H1 (cell line): ENCODE measurements at regions not wholly inside any gene's neighbourhood (a gene's known extent, or its start where the extent isn't known, plus 50 kb on each side); places are given as distances from the start of the nearest gene placed in this dataset.

ENCODE experiments used
- ASH2L ChIP-seq: fragments of 200-600, 300-600 bp; sonication (generic); IDR thresholded peaks from one replicate; pipeline ENCODE4 v1.7.1; 2017; ENCODE audit warnings: low read length
- BACH1 ChIP-seq: IDR thresholded peaks from 2 replicates; pipeline ENCODE4 v1.6.1; 2012; ENCODE audit warnings: low read length, improper control_type of control experiment
- CHD1 ChIP-seq: IDR thresholded peaks from 2 replicates; pipeline ENCODE4 v1.6.1; 2012; ENCODE audit warnings: low read depth, low read length, improper control_type of control experiment
- CTBP2 ChIP-seq: IDR thresholded peaks from 2 replicates; pipeline ENCODE4 v1.7.0; 2011; ENCODE audit warnings: borderline replicate concordance, mild to moderate bottlenecking, moderate library complexity, mixed read lengths, low read length; ENCODE audit not compliant: insufficient read depth, insufficient read length
- FOSL1 ChIP-seq: IDR thresholded peaks from 2 replicates; pipeline ENCODE4 v1.6.1; 2011; ENCODE audit warnings: mild to moderate bottlenecking, low read depth, low read length, moderate library complexity; ENCODE audit not compliant: insufficient read depth
- HDAC6 ChIP-seq: IDR thresholded peaks from one replicate; pipeline ENCODE4 v1.7.1; 2012; ENCODE audit warnings: low read depth, mild to moderate bottlenecking, inconsistent platforms, low read length, moderate library complexity
- KDM4A ChIP-seq: IDR thresholded peaks from one replicate; pipeline ENCODE4 v1.7.1; 2012; ENCODE audit warnings: low read depth, mild to moderate bottlenecking, moderate library complexity, low read length, inconsistent platforms; ENCODE audit not compliant: severe bottlenecking
- RAD21 ChIP-seq, 2 experiments: IDR thresholded peaks in 1 of 2; conservative IDR thresholded peaks in 1 of 2; 2 replicates each; pipeline ENCODE4 v1.6.1; 2011; ENCODE audit warnings: low read depth in 2 of 2, low read length in 2 of 2, improper control_type of control experiment in 1 of 2, inconsistent platforms in 1 of 2, mild to moderate bottlenecking in 1 of 2, moderate library complexity in 1 of 2
- SIN3A ChIP-seq, 2 experiments: IDR thresholded peaks in 1 of 2; conservative IDR thresholded peaks in 1 of 2; 2 replicates each; pipeline ENCODE4 v1.6.1; 2011 to 2012; ENCODE audit warnings: low read length in 2 of 2, improper control_type of control experiment in 1 of 2, low read depth in 1 of 2, mild to moderate bottlenecking in 1 of 2
- SUZ12 ChIP-seq: fragments of 200-600 bp; sonication (generic); IDR thresholded peaks from 2 replicates; pipeline ENCODE4 v1.6.1; 2012; ENCODE audit warnings: mild to moderate bottlenecking, inconsistent platforms, low read length, moderate library complexity, mixed read lengths
- TEAD4 ChIP-seq: IDR thresholded peaks from 2 replicates; pipeline ENCODE4 v1.6.1; 2012; ENCODE audit warnings: low read depth, low read length, inconsistent platforms, mixed read lengths
- TF ChIP-seq, protein P1 (sequence below): fragments of 300-600 bp; sonication (generic); IDR thresholded peaks from 2 replicates; pipeline ENCODE4 v1.7.1; 2012; ENCODE audit warnings: low read length, moderate library complexity, mild to moderate bottlenecking, inconsistent platforms; ENCODE audit not compliant: insufficient replicate concordance

DNA sequence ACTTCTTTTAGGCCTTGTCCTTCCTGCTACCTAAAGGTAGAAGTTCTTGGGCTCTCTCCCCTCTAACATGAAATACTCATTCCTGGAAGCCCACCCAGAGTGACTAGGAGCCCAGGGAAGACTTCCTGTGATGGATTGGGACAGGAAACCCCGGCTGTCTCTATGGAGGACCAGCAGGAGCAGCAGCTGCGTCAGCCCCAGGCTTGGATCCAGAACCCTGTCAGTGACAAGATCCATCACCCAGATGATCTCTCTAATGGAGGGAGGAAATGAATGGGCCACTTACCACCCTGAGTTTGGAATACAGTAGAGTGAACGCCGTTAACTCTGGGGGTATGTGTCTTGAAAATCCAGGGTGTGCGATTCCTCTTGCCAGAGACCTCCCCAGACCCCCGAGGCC lies 195.7 kb upstream of the WSCD1 start (continued):
- TF ChIP-seq, protein P1, sequence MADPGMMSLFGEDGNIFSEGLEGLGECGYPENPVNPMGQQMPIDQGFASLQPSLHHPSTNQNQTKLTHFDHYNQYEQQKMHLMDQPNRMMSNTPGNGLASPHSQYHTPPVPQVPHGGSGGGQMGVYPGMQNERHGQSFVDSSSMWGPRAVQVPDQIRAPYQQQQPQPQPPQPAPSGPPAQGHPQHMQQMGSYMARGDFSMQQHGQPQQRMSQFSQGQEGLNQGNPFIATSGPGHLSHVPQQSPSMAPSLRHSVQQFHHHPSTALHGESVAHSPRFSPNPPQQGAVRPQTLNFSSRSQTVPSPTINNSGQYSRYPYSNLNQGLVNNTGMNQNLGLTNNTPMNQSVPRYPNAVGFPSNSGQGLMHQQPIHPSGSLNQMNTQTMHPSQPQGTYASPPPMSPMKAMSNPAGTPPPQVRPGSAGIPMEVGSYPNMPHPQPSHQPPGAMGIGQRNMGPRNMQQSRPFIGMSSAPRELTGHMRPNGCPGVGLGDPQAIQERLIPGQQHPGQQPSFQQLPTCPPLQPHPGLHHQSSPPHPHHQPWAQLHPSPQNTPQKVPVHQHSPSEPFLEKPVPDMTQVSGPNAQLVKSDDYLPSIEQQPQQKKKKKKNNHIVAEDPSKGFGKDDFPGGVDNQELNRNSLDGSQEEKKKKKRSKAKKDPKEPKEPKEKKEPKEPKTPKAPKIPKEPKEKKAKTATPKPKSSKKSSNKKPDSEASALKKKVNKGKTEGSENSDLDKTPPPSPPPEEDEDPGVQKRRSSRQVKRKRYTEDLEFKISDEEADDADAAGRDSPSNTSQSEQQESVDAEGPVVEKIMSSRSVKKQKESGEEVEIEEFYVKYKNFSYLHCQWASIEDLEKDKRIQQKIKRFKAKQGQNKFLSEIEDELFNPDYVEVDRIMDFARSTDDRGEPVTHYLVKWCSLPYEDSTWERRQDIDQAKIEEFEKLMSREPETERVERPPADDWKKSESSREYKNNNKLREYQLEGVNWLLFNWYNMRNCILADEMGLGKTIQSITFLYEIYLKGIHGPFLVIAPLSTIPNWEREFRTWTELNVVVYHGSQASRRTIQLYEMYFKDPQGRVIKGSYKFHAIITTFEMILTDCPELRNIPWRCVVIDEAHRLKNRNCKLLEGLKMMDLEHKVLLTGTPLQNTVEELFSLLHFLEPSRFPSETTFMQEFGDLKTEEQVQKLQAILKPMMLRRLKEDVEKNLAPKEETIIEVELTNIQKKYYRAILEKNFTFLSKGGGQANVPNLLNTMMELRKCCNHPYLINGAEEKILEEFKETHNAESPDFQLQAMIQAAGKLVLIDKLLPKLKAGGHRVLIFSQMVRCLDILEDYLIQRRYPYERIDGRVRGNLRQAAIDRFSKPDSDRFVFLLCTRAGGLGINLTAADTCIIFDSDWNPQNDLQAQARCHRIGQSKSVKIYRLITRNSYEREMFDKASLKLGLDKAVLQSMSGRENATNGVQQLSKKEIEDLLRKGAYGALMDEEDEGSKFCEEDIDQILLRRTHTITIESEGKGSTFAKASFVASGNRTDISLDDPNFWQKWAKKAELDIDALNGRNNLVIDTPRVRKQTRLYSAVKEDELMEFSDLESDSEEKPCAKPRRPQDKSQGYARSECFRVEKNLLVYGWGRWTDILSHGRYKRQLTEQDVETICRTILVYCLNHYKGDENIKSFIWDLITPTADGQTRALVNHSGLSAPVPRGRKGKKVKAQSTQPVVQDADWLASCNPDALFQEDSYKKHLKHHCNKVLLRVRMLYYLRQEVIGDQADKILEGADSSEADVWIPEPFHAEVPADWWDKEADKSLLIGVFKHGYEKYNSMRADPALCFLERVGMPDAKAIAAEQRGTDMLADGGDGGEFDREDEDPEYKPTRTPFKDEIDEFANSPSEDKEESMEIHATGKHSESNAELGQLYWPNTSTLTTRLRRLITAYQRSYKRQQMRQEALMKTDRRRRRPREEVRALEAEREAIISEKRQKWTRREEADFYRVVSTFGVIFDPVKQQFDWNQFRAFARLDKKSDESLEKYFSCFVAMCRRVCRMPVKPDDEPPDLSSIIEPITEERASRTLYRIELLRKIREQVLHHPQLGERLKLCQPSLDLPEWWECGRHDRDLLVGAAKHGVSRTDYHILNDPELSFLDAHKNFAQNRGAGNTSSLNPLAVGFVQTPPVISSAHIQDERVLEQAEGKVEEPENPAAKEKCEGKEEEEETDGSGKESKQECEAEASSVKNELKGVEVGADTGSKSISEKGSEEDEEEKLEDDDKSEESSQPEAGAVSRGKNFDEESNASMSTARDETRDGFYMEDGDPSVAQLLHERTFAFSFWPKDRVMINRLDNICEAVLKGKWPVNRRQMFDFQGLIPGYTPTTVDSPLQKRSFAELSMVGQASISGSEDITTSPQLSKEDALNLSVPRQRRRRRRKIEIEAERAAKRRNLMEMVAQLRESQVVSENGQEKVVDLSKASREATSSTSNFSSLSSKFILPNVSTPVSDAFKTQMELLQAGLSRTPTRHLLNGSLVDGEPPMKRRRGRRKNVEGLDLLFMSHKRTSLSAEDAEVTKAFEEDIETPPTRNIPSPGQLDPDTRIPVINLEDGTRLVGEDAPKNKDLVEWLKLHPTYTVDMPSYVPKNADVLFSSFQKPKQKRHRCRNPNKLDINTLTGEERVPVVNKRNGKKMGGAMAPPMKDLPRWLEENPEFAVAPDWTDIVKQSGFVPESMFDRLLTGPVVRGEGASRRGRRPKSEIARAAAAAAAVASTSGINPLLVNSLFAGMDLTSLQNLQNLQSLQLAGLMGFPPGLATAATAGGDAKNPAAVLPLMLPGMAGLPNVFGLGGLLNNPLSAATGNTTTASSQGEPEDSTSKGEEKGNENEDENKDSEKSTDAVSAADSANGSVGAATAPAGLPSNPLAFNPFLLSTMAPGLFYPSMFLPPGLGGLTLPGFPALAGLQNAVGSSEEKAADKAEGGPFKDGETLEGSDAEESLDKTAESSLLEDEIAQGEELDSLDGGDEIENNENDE: no peak
- TF ChIP-seq KDM4A: no peak
- no peak for TF ChIP-seq FOSL1
- TF ChIP-seq BACH1: no peak
- no peak for TF ChIP-seq CHD1
- TF ChIP-seq SUZ12: no peak
- no peak for TF ChIP-seq HDAC6
- TF ChIP-seq CTBP2: no peak
- no peak for TF ChIP-seq RAD21 (IDR thresholded peaks at IDR 0.05 in 1 of 2, conservative IDR thresholded peaks at IDR 0.05 in 1 of 2; ENCODE audit: low read depth in 2 of 2, low read length in 2 of 2)
- no peak for TF ChIP-seq TEAD4
- no peak for TF ChIP-seq SIN3A (conservative IDR thresholded peaks at IDR 0.05 in 1 of 2, IDR thresholded peaks at IDR 0.05 in 1 of 2; ENCODE audit: low read depth in 1 of 2, low read length in 2 of 2)
- TF ChIP-seq ASH2L: no peak
